OCI-LY1 (cell line): ENCODE measurements at regions not wholly inside any gene's neighbourhood (a gene's known extent, or its start where the extent isn't known, plus 50 kb on each side); places are given as distances from the start of the nearest gene placed in this dataset.

Experiments used
- EZH2 ChIP-seq: fragments of 200-600 bp; sonication (generic), shearing (Covaris generic); IDR thresholded peaks from 2 replicates; pipeline ENCODE4 v1.8.0; 2017; ENCODE audit warnings: borderline replicate concordance, mixed run types, mild to moderate bottlenecking, antibody characterized with exemption, low read length, moderate library complexity, mixed read lengths
- TF ChIP-seq, protein P1 (sequence below): fragments of 200-600 bp; sonication (generic), shearing (Covaris generic); IDR thresholded peaks from 2 replicates; pipeline ENCODE4 v1.5.1; 2017; ENCODE audit warnings: mild to moderate bottlenecking, antibody characterized with exemption, low read length, moderate library complexity, mixed read lengths

DNA sequence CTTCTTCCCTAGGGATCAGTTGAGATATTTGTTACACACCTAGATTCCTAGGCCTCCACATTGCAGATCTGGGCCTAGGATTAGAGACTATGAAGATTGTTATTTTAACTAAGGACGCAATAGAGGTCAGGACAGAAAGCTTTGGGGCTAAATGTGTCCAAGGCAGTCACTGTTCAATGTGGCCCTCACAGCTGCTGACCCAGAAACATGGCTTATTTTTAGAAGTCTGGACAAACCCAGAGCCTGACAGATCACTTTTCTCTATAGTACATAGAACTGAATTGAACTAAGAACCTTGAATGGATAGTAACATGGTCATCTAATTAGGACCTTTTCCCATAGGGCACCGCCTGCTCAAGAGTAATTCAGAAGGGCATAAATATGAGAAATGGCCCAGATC is 146.6 kb upstream of the AUTS2 start:
- TF ChIP-seq EZH2, result no peak
- TF ChIP-seq, protein P1, sequence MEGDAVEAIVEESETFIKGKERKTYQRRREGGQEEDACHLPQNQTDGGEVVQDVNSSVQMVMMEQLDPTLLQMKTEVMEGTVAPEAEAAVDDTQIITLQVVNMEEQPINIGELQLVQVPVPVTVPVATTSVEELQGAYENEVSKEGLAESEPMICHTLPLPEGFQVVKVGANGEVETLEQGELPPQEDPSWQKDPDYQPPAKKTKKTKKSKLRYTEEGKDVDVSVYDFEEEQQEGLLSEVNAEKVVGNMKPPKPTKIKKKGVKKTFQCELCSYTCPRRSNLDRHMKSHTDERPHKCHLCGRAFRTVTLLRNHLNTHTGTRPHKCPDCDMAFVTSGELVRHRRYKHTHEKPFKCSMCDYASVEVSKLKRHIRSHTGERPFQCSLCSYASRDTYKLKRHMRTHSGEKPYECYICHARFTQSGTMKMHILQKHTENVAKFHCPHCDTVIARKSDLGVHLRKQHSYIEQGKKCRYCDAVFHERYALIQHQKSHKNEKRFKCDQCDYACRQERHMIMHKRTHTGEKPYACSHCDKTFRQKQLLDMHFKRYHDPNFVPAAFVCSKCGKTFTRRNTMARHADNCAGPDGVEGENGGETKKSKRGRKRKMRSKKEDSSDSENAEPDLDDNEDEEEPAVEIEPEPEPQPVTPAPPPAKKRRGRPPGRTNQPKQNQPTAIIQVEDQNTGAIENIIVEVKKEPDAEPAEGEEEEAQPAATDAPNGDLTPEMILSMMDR, result no peak
